Tibial nerve (tissue), 4 donors: ENCODE measurements at regions not wholly inside any gene's neighbourhood (a gene's known extent, or its start where the extent isn't known, plus 50 kb on each side); places are given as distances from the start of the nearest gene placed in this dataset.

ENCODE experiments used
- CTCF ChIP-seq, 5 experiments: fragments of 200-600 bp in 3 of 5; fragments of 450-650 bp in 2 of 5; sonication (generic) in 3 of 5; IDR thresholded peaks; one replicate each; pipeline ENCODE4 v1.5.1; 2016 to 2019; ENCODE audit warnings: antibody characterized with exemption in 5 of 5, mild to moderate bottlenecking in 3 of 5, moderate library complexity in 2 of 5
- EP300 ChIP-seq, 2 donors: sonication (generic); formaldehyde crosslinking; IDR thresholded peaks; one replicate each; pipeline ENCODE4 v1.6.1; 2017; ENCODE audit warnings: antibody characterized with exemption in 2 of 2, mild to moderate bottlenecking in 1 of 2
- POLR2A ChIP-seq, 2 donors: fragments of 450-650 bp; IDR thresholded peaks; one replicate each; pipeline ENCODE4 v1.6.1; 2017; ENCODE audit warnings: antibody characterized with exemption in 2 of 2, mild to moderate bottlenecking in 2 of 2, moderate library complexity in 2 of 2

DNA sequence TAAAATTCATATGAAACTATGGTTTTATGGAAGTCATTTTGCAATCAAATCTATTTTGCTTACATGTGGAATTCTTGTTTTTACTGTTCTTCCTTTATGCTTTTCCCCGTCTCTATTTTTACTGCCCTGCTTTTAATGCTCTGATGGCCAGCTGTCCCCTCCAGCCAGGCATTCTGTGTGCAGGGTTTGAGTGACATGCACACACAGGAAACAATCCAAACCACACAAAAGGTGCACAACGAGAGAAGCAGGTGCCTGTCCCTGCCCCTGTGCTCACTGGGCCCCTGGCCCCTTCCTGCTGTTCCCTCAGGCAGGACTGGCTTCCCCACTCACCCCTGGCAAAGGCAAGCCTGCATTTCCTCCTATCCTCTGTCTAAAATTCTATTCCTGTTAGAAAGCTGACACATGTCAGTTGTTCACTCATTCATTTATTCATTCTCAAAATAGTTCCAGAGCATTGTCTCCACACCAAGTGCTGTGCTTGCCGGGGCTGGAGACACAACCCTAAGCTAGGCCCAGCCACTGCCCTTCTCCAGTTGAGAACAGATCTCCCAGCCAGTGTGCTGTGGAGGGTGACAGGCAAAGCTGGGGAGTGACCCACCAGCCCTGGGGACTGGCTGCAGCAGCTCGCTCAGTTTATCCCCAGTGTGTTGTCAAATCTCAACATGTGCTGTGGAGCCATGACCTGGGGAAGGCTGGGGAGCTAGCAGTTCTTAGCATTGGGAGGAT lies 346.3 kb downstream of the FBXW7 start:
- no peak for TF ChIP-seq POLR2A (IDR thresholded peaks at IDR 0.05)
- TF ChIP-seq CTCF (IDR thresholded peaks at IDR 0.05), result no peak
- no peak for TF ChIP-seq EP300 (IDR thresholded peaks at IDR 0.05)
